ENCODE measurements at regions not wholly inside any gene's neighbourhood (a gene's known extent, or its start where the extent isn't known, plus 50 kb on each side); places are given as distances from the start of the nearest gene placed in this dataset.

DNA sequence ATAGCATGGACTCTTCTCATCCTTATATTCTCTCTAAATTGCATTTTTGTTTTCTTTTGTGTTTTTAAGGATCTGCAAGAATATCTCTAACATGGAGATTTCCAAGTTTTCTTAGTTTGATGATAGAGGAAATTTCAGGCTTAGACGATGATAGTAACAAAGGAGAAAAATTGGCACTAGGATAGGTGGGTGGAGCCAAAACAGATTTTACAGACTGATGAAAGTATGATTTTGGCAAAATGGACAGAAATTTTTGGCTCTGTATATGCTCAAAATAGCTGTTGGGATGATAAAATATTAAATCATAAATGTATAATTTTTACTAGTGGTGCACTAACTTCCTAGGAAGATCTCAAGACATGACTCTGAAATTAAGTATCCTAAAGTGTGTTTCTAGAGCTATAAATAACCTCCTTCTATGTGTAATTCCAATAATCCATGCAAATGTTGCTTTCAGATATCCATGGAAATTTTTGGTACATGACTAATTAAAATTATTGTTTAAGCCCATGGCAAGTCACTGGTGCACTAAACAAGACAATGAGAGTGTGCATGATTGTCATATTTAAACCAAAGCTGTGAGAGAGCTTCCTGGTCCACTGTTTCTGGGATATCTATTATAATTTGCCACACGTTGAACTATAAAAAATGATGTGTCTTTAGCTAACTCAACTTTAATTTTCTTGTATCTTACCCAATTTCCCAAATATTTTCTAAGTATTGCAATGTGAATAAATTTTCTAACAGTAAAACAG lies 55.8 kb upstream of the NBEA start:
- TF ChIP-seq CTCF (IDR thresholded peaks at IDR 0.05): no peak
- no peak for TF ChIP-seq POLR2A (IDR thresholded peaks at IDR 0.05)
- no peak for TF ChIP-seq POLR2AphosphoS5 (IDR thresholded peaks at IDR 0.05; ENCODE audit: insufficient read depth in 1 of 2, low read depth in 1 of 2)

Data from vagina (tissue), 2 donors.